Colonic mucosa (tissue), 4 donors: ENCODE measurements at regions not wholly inside any gene's neighbourhood (a gene's known extent, or its start where the extent isn't known, plus 50 kb on each side); places are given as distances from the start of the nearest gene placed in this dataset.

ENCODE experiments used
- DNase-seq: peaks from one replicate; pipeline ENCODE4 v3.0.0-alpha.2; 2020
- H3K27ac ChIP-seq: fragments of 200-600 bp; one replicate; pipeline ENCODE4 v1.8.0; 2021
- H3K27me3 ChIP-seq: fragments of 200-600 bp; one replicate; pipeline ENCODE4 v1.8.0; 2021
- H3K36me3 ChIP-seq: fragments of 200-600 bp; one replicate; pipeline ENCODE4 v1.8.0; 2021
- H3K4me1 ChIP-seq: fragments of 200-600 bp; one replicate; pipeline ENCODE4 v1.8.0; 2021; ENCODE audit warnings: mild to moderate bottlenecking
- H3K4me3 ChIP-seq: fragments of 200-600 bp; one replicate; pipeline ENCODE4 v1.8.0; 2021
- H3K9ac ChIP-seq, 2 donors: one replicate each; pipeline ENCODE4 v1.7.0; 2013; ENCODE audit warnings: control low read depth in 2 of 2, low read depth in 2 of 2, low read length in 2 of 2
- H3K9me3 ChIP-seq: fragments of 200-600 bp; one replicate; pipeline ENCODE4 v1.8.0; 2021
- CTCF ChIP-seq: fragments of 200-600 bp; IDR thresholded peaks from one replicate; pipeline ENCODE4 v1.8.0; 2022; ENCODE audit warnings: antibody characterized with exemption, mild to moderate bottlenecking
- intact Hi-C: fragments of 100-400 bp; cut with DNase I; formaldehyde crosslinking; loops from one replicate; pipeline ENCODE4 v1.14.1; 2022
- donor health status: healthy.
- donor health status: DM: no; HTN: no; CAD: no.
- donor health status: DM: no; HTN: no; CAD: no.

GRCh38 chr6:51260003-51260402 lies 441.3 kb downstream of the TFAP2B start:
- no peaks in the 10 kb centered on the region for H3K4me1 ChIP-seq
- no peaks in the 10 kb centered on the region for H3K36me3 ChIP-seq
- DNase-seq, result no peak
- no peak overlapping the region for H3K27ac ChIP-seq
- H3K9me3 ChIP-seq, result no peaks in the 10 kb centered on the region
- TF ChIP-seq CTCF, result no peak
- intact Hi-C loops, result no loop called here
- no peak overlapping the region for H3K9ac ChIP-seq
- no peak overlapping the region for H3K4me3 ChIP-seq
- H3K27me3 ChIP-seq, result no peaks in the 10 kb centered on the region

- TF ChIP-seq CTCF, result no peak
- no peak for DNase-seq
Observed at GRCh38 chr6:51261691-51262090, 443.0 kb downstream of the TFAP2B start.

GRCh38 chr6:51265426-51265825 lies 446.8 kb downstream of the TFAP2B start:
- H3K9me3 ChIP-seq, result no peaks in the 10 kb centered on the region
- H3K27me3 ChIP-seq, result no peaks in the 10 kb centered on the region
- H3K27ac ChIP-seq, result no peak overlapping the region
- no peak for DNase-seq
- H3K9ac ChIP-seq, result no peak overlapping the region
- intact Hi-C loops, result no loop called here
- H3K4me3 ChIP-seq, result no peak overlapping the region
- no peaks in the 10 kb centered on the region for H3K4me1 ChIP-seq
- no peaks in the 10 kb centered on the region for H3K36me3 ChIP-seq
- TF ChIP-seq CTCF, result no peak

More at GRCh38 chr6:51261691-51262090, 443.0 kb downstream of the TFAP2B start:
- Histone ChIP-seq H3K9me3 (no peaks in the 10 kb centered on the region), H3K4me1 (no peaks in the 10 kb centered on the region), H3K4me3 (no peak overlapping the region), H3K27me3 (no peaks in the 10 kb centered on the region), H3K27ac (no peak overlapping the region), H3K9ac (no peak overlapping the region), H3K36me3 (no peaks in the 10 kb centered on the region)
- intact Hi-C loops, result no loop called here

- H3K27me3 ChIP-seq, result no peaks in the 10 kb centered on the region
- H3K9me3 ChIP-seq, result no peaks in the 10 kb centered on the region
- H3K9ac ChIP-seq, result no peak overlapping the region
- no peak for DNase-seq
- no peaks in the 10 kb centered on the region for H3K4me1 ChIP-seq
- no peak overlapping the region for H3K27ac ChIP-seq
- intact Hi-C loops, result no loop called here
- H3K4me3 ChIP-seq, result no peak overlapping the region
- TF ChIP-seq CTCF, result no peak
- H3K36me3 ChIP-seq, result no peaks in the 10 kb centered on the region
Observed at GRCh38 chr6:51266604-51267003, 447.9 kb downstream of the TFAP2B start.

GRCh38 chr6:51268666-51269065 lies 450.0 kb downstream of the TFAP2B start:
- Histone ChIP-seq H3K4me1 (no peaks in the 10 kb centered on the region), H3K9me3 (no peaks in the 10 kb centered on the region), H3K4me3 (no peak overlapping the region), H3K9ac (no peak overlapping the region), H3K36me3 (no peaks in the 10 kb centered on the region), H3K27ac (no peak overlapping the region), H3K27me3 (no peaks in the 10 kb centered on the region)
- intact Hi-C loops, result no loop called here
- DNase-seq, result no peak
- TF ChIP-seq CTCF, result no peak

- intact Hi-C loops, result no loop called here
- no peak for TF ChIP-seq CTCF
- DNase-seq, result no peak
- Histone ChIP-seq H3K36me3 (no peaks in the 10 kb centered on the region), H3K4me3 (no peak overlapping the region), H3K27me3 (no peaks in the 10 kb centered on the region), H3K27ac (no peak overlapping the region), H3K9ac (no peak overlapping the region), H3K4me1 (no peaks in the 10 kb centered on the region), H3K9me3 (no peaks in the 10 kb centered on the region)
Observed at GRCh38 chr6:51269876-51270275, 451.2 kb downstream of the TFAP2B start.
